ENCODE measurements at regions not wholly inside any gene's neighbourhood (a gene's known extent, or its start where the extent isn't known, plus 50 kb on each side); places are given as distances from the start of the nearest gene placed in this dataset.

- ChIA-PET POLR2A (ENCODE audit: partially characterized antibody) (no interaction called here), CTCF (ENCODE audit: partially characterized antibody) (interaction anchor here (0.6 kb wide), 2 partner anchors 40 to 363 kb away, joined by 3 read pairs; no protein-coding TSS in a partner anchor)
- DNase-seq (ENCODE audit: low read depth in 1 of 2, low spot score in 2 of 2) (no peak), FAIRE-seq (no peak)
- Histone ChIP-seq H3K27me3 (replicated peaks in 1 of 4; ENCODE audit: control insufficient read depth in 3 of 4, extremely low read depth in 1 of 4, insufficient read depth in 3 of 4, low read length in 3 of 4) (no peaks in the 10 kb centered on the region), H3K36me3 (ENCODE audit: control insufficient read depth in 2 of 4, insufficient read depth in 4 of 4, low read length in 3 of 4) (no peaks in the 10 kb centered on the region), H3K23me2 (ENCODE audit: low read depth, low read length) (no peaks in the 10 kb centered on the region), H4K5ac (ENCODE audit: insufficient read length, low read depth, low read length) (no peak overlapping the region), H4K20me1 (replicated peaks in 1 of 2; ENCODE audit: control insufficient read depth in 1 of 2, insufficient read depth in 2 of 2, low read length in 2 of 2) (no peaks in the 10 kb centered on the region), H2BK5ac (ENCODE audit: low read depth, low read length) (no peak overlapping the region), H3K4me2 (ENCODE audit: insufficient read depth in 1 of 2, low read depth in 2 of 2, low read length in 2 of 2) (no peak overlapping the region), H3K9ac (replicated peaks in 1 of 4; ENCODE audit: extremely low read depth in 1 of 4, low read depth in 3 of 4, low read length in 3 of 4) (no peak overlapping the region), H2BK120ac (replicated peaks; ENCODE audit: low read depth, low read length) (no peak overlapping the region), H4K8ac (ENCODE audit: extremely low read depth, insufficient read depth, low read length) (no peak overlapping the region), H2BK15ac (ENCODE audit: low read length) (no peak overlapping the region), H2BK20ac (ENCODE audit: low read length) (no peak overlapping the region), H3K23ac (ENCODE audit: insufficient read length) (no peak overlapping the region), H3K56ac (replicated peaks; ENCODE audit: insufficient read length, low read depth, low read length) (no peak overlapping the region), H3K18ac (ENCODE audit: extremely low read depth, low read length) (no peak overlapping the region), H3K4me3 (ENCODE audit: extremely low read depth in 1 of 4, insufficient read depth in 2 of 4, low read depth in 3 of 4, low read length in 4 of 4) (no peak overlapping the region), H3K4ac (replicated peaks; ENCODE audit: insufficient read length, low read depth, low read length) (no peak overlapping the region), H3K4me1 (replicated peaks in 1 of 4; ENCODE audit: control insufficient read depth in 3 of 4, insufficient read depth in 4 of 4, low read length in 3 of 4) (no peaks in the 10 kb centered on the region), H3K14ac (ENCODE audit: insufficient read length) (no peak overlapping the region), H3K9me3 (ENCODE audit: insufficient read depth in 2 of 2, low read depth in 1 of 2, low read length in 1 of 2) (no peaks in the 10 kb centered on the region), H3K27ac (ENCODE audit: low read depth, low read length) (no peak overlapping the region), H3K79me2 (ENCODE audit: control insufficient read depth in 1 of 2, insufficient read depth in 2 of 2, low read length in 2 of 2) (no peaks in the 10 kb centered on the region), H4K91ac (replicated peaks; ENCODE audit: insufficient read length, low read length) (no peak overlapping the region), H2BK12ac (ENCODE audit: low read depth, low read length) (no peak overlapping the region), H2AFZ (ENCODE audit: low read length) (no peak overlapping the region), H3K79me1 (ENCODE audit: low read depth, low read length) (no peaks in the 10 kb centered on the region), H2AK5ac (ENCODE audit: low read depth, low read length) (no peak overlapping the region)
- WGBS, 2 experiments (ENCODE audit: extremely low coverage in 1 of 2, insufficient coverage in 1 of 2, insufficient read length in 1 of 2, insufficient replicate concordance in 2 of 2, low coverage in 1 of 2, low lambda C conversion rate in 2 of 2, missing lambda C conversion rate in 1 of 2), result 88% methylated on average over 8 of the region's 8 CpGs; no CpG with 5 or more reads in 1 of the 2 experiments
- no peak for TF ChIP-seq MAX (IDR thresholded peaks at IDR 0.05)
- TF ChIP-seq SRF (IDR thresholded peaks at IDR 0.05; ENCODE audit: low read depth, low read length), result no peak
- TF ChIP-seq SIRT6 (IDR thresholded peaks at IDR 0.05; ENCODE audit: low read length), result no peak
- no peak for TF ChIP-seq USF2 (IDR thresholded peaks at IDR 0.05; ENCODE audit: low read length)
- TF ChIP-seq EZH2 (IDR thresholded peaks at IDR 0.05; ENCODE audit: low read depth, low read length, severe bottlenecking), result no peak
- no peak for TF ChIP-seq POU5F1 (IDR thresholded peaks at IDR 0.05; ENCODE audit: low read depth, low read length)
These were observed 298.8 kb upstream of the FERMT1 start for GRCh38 chr20:6421321-6422248.
